ACC112 (cell line): ENCODE measurements at regions not wholly inside any gene's neighbourhood (a gene's known extent, or its start where the extent isn't known, plus 50 kb on each side); places are given as distances from the start of the nearest gene placed in this dataset.

Experiments used
- H2AFZ ChIP-seq: fragments of 200-600 bp; sonication (generic); one replicate; pipeline ENCODE4 v1.6.0; 2017; ENCODE audit warnings: antibody characterized with exemption, low read length; ENCODE audit not compliant: unreplicated experiment
- H3K27ac ChIP-seq: fragments of 200-600 bp; sonication (generic); 2 replicates; pipeline ENCODE4 v1.5.1; 2014; ENCODE audit warnings: low read depth, mild to moderate bottlenecking, antibody characterized with exemption, low read length, moderate library complexity
- H3K27me3 ChIP-seq: fragments of 200-600 bp; sonication (generic); 2 replicates; pipeline ENCODE4 v1.6.1; 2014; ENCODE audit warnings: mild to moderate bottlenecking, antibody characterized with exemption, low read length, moderate library complexity, mixed read lengths; ENCODE audit not compliant: insufficient read depth
- H3K36me3 ChIP-seq: fragments of 200-600 bp; sonication (generic); 2 replicates; pipeline ENCODE4 v1.6.1; 2016; ENCODE audit warnings: mild to moderate bottlenecking, antibody characterized with exemption, low read length, moderate library complexity, mixed read lengths; ENCODE audit not compliant: insufficient read depth
- H3K4me1 ChIP-seq: fragments of 200-600 bp; sonication (generic); one replicate; pipeline ENCODE4 v1.6.1; 2016; ENCODE audit warnings: low read length, mixed read lengths; ENCODE audit not compliant: insufficient read depth, unreplicated experiment, control insufficient read depth
- H3K4me3 ChIP-seq: fragments of 200-600 bp; sonication (generic); 2 replicates; pipeline ENCODE4 v1.5.1; 2014; ENCODE audit warnings: mild to moderate bottlenecking, low read depth, low read length
- H3K79me2 ChIP-seq: fragments of 200-600 bp; sonication (generic); one replicate; pipeline ENCODE4 v1.6.0; 2016; ENCODE audit warnings: low read length; ENCODE audit not compliant: control insufficient read depth, unreplicated experiment, insufficient read depth

GRCh38 chr1:228868731-228869024, 133.4 kb downstream of the RHOU start:
- H3K36me3 ChIP-seq = no peaks in the 10 kb centered on the region
- H3K27me3 ChIP-seq = peaks cover 20% of the 10 kb centered on the region
- H3K79me2 ChIP-seq = no peaks in the 10 kb centered on the region
- H3K27ac ChIP-seq = no peak overlapping the region
- H2AFZ ChIP-seq = no peak overlapping the region
- H3K4me1 ChIP-seq = no peaks in the 10 kb centered on the region
- H3K4me3 ChIP-seq = no peak overlapping the region

GRCh38 chr1:228869312-228869824, 134.1 kb downstream of the RHOU start:
- Histone ChIP-seq H3K36me3 (no peaks in the 10 kb centered on the region), H3K27ac (no peak overlapping the region), H3K4me3 (no peak overlapping the region), H3K4me1 (no peaks in the 10 kb centered on the region), H2AFZ (no peak overlapping the region), H3K79me2 (no peaks in the 10 kb centered on the region), H3K27me3 (peaks cover 20% of the 10 kb centered on the region)

GRCh38 chr1:228870041-228870713, 134.9 kb downstream of the RHOU start:
- Histone ChIP-seq H3K4me1 (no peaks in the 10 kb centered on the region), H3K27ac (no peak overlapping the region), H3K79me2 (no peaks in the 10 kb centered on the region), H2AFZ (no peak overlapping the region), H3K4me3 (no peak overlapping the region), H3K27me3 (peaks cover 26% of the 10 kb centered on the region), H3K36me3 (no peaks in the 10 kb centered on the region)

- no peaks in the 10 kb centered on the region for H3K79me2 ChIP-seq
- no peaks in the 10 kb centered on the region for H3K4me1 ChIP-seq
- no peak overlapping the region for H2AFZ ChIP-seq
- no peak overlapping the region for H3K27ac ChIP-seq
- H3K36me3 ChIP-seq = no peaks in the 10 kb centered on the region
- H3K4me3 ChIP-seq = no peak overlapping the region
- H3K27me3 ChIP-seq = peaks cover 38% of the 10 kb centered on the region
Observed at GRCh38 chr1:228871314-228872061, 136.2 kb downstream of the RHOU start.

- Histone ChIP-seq H3K27ac (no peak overlapping the region), H2AFZ (no peak overlapping the region), H3K4me3 (no peak overlapping the region), H3K27me3 (peaks cover 44% of the 10 kb centered on the region), H3K4me1 (no peaks in the 10 kb centered on the region), H3K79me2 (no peaks in the 10 kb centered on the region), H3K36me3 (no peaks in the 10 kb centered on the region)
Observed at GRCh38 chr1:228872080-228872479, 136.8 kb downstream of the RHOU start.

- Histone ChIP-seq H3K4me1 (no peaks in the 10 kb centered on the region), H3K36me3 (no peaks in the 10 kb centered on the region), H3K4me3 (no peak overlapping the region), H3K27ac (no peak overlapping the region), H3K79me2 (no peaks in the 10 kb centered on the region), H2AFZ (no peak overlapping the region), H3K27me3 (peaks cover 54% of the 10 kb centered on the region)
Observed at GRCh38 chr1:228873709-228874108, 138.4 kb downstream of the RHOU start.

- Histone ChIP-seq H3K27ac (no peak overlapping the region), H3K36me3 (no peaks in the 10 kb centered on the region), H3K4me3 (no peak overlapping the region), H2AFZ (no peak overlapping the region), H3K4me1 (no peaks in the 10 kb centered on the region), H3K27me3 (peaks cover 64% of the 10 kb centered on the region), H3K79me2 (no peaks in the 10 kb centered on the region)
Observed at GRCh38 chr1:228875741-228876140, 140.5 kb downstream of the RHOU start.

- Histone ChIP-seq H3K4me1 (no peaks in the 10 kb centered on the region), H2AFZ (no peak overlapping the region), H3K27ac (no peak overlapping the region), H3K4me3 (no peak overlapping the region), H3K36me3 (no peaks in the 10 kb centered on the region), H3K79me2 (no peaks in the 10 kb centered on the region), H3K27me3 (peaks cover 61% of the 10 kb centered on the region)
Observed at GRCh38 chr1:228876187-228876586, 140.9 kb downstream of the RHOU start.

GRCh38 chr1:228879164-228879563, 143.9 kb downstream of the RHOU start:
- no peak overlapping the region for H3K4me3 ChIP-seq
- no peaks in the 10 kb centered on the region for H3K36me3 ChIP-seq
- no peak overlapping the region for H3K27ac ChIP-seq
- no peaks in the 10 kb centered on the region for H3K79me2 ChIP-seq
- H3K4me1 ChIP-seq = no peaks in the 10 kb centered on the region
- H2AFZ ChIP-seq = no peak overlapping the region
- H3K27me3 ChIP-seq = peaks cover 63% of the 10 kb centered on the region

- no peak overlapping the region for H2AFZ ChIP-seq
- no peaks in the 10 kb centered on the region for H3K79me2 ChIP-seq
- no peaks in the 10 kb centered on the region for H3K36me3 ChIP-seq
- H3K27me3 ChIP-seq = peaks cover 52% of the 10 kb centered on the region
- no peaks in the 10 kb centered on the region for H3K4me1 ChIP-seq
- H3K27ac ChIP-seq = no peak overlapping the region
- H3K4me3 ChIP-seq = no peak overlapping the region
Observed at GRCh38 chr1:228882041-228882770, 146.9 kb downstream of the RHOU start.
